K562 (cell line): ENCODE measurements at regions not wholly inside any gene's neighbourhood (a gene's known extent, or its start where the extent isn't known, plus 50 kb on each side); places are given as distances from the start of the nearest gene placed in this dataset.

Experiments
- ASH1L ChIP-seq: fragments of 450-650 bp; IDR thresholded peaks from 2 replicates; pipeline ENCODE4 v1.6.1; 2018; ENCODE audit warnings: borderline replicate concordance, mild to moderate bottlenecking, low read depth; ENCODE audit not compliant: partially characterized antibody
- DACH1 ChIP-seq: fragments of 450-650 bp; IDR thresholded peaks from 2 replicates; pipeline ENCODE4 v1.6.1; 2018; ENCODE audit not compliant: partially characterized antibody
- HCFC1 ChIP-seq: IDR thresholded peaks from 2 replicates; pipeline ENCODE4 v1.6.1; 2012; ENCODE audit warnings: low read depth, low read length, improper control_type of control experiment
- HNRNPK ChIP-seq: fragments of 200-400 bp; formaldehyde crosslinking; IDR thresholded peaks from one replicate; pipeline ENCODE4 v1.6.1; 2018; ENCODE audit warnings: mild to moderate bottlenecking, low read depth, low read length; ENCODE audit not compliant: poor library complexity, severe bottlenecking
- KDM1A ChIP-seq, 2 experiments: fragments of 450-650 bp; IDR thresholded peaks; 2 replicates each; pipeline ENCODE4 v1.6.1; 2016; ENCODE audit warnings: mild to moderate bottlenecking in 2 of 2
- L3MBTL2 ChIP-seq: fragments of 450-650 bp; IDR thresholded peaks from 2 replicates; pipeline ENCODE4 v1.6.1; 2016; ENCODE audit warnings: mild to moderate bottlenecking, moderate library complexity
- MEF2A ChIP-seq: IDR thresholded peaks from 2 replicates; pipeline ENCODE4 v1.6.1; 2011; ENCODE audit warnings: low read depth, mild to moderate bottlenecking, low read length, moderate library complexity; ENCODE audit not compliant: control insufficient read depth
- TEAD2 ChIP-seq: fragments of 450-650 bp; IDR thresholded peaks from 2 replicates; pipeline ENCODE4 v1.6.1; 2016; ENCODE audit warnings: missing genetic modification characterization, control low read depth, missing compliant biosample characterization
- WHSC1 ChIP-seq: IDR thresholded peaks from one replicate; pipeline ENCODE4 v1.6.1; 2012; ENCODE audit warnings: low read length, control low read depth, inconsistent platforms
- ZFX ChIP-seq: sonication (generic); formaldehyde crosslinking; IDR thresholded peaks from 2 replicates; pipeline ENCODE4 v1.8.0; 2022; ENCODE audit warnings: mild to moderate bottlenecking, missing genetic modification reagents, moderate library complexity
- TF ChIP-seq, protein P1 (sequence below): fragments of 450-650 bp; IDR thresholded peaks from 2 replicates; pipeline ENCODE4 v1.6.1; 2018; ENCODE audit warnings: mild to moderate bottlenecking, low read depth; ENCODE audit not compliant: partially characterized antibody
- TF ChIP-seq, protein P2 (sequence below): fragments of 150-350 bp; IDR thresholded peaks from 2 replicates; pipeline ENCODE4 v1.6.1; 2014; ENCODE audit warnings: low read depth, mild to moderate bottlenecking, low read length, borderline replicate concordance
- TF ChIP-seq, protein P3 (sequence below): fragments of 450-650 bp; IDR thresholded peaks from one replicate; pipeline ENCODE4 v1.6.1; 2018; ENCODE audit warnings: mild to moderate bottlenecking, moderate library complexity; ENCODE audit not compliant: partially characterized antibody

DNA sequence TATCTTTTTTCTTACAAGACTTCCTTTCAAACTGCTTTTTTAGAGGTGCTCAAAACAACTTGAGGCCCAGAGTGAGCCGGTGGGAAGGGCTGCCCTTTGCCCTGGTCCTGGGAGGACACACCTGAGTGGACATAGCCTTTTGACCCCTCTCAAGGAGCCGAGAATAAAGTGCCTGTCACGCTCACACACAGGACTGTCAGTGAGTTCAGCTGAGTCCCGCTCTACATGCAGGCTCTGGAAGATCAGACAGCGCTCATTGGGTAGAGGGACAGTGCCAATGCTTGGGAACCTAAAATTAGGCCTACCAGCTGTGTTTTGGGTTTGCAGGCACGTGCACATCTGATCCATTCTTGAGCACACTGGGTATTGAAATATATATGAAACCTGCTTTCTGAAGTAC, 387.8 kb downstream of the CD83 start (continued):
- TF ChIP-seq, protein P1, sequence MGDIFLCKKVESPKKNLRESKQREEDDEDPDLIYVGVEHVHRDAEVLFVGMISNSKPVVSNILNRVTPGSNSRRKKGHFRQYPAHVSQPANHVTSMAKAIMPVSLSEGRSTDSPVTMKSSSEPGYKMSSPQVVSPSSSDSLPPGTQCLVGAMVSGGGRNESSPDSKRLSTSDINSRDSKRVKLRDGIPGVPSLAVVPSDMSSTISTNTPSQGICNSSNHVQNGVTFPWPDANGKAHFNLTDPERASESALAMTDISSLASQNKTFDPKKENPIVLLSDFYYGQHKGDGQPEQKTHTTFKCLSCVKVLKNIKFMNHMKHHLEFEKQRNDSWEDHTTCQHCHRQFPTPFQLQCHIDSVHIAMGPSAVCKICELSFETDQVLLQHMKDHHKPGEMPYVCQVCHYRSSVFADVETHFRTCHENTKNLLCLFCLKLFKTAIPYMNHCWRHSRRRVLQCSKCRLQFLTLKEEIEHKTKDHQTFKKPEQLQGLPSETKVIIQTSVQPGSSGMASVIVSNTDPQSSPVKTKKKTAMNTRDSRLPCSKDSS = no peak
- TF ChIP-seq WHSC1 (no peak), MEF2A (no peak), HNRNPK (no peak), HCFC1 (no peak), L3MBTL2 (no peak), DACH1 (no peak), ASH1L (no peak), KDM1A (IDR thresholded peaks at IDR 0.05) (no peak), ZFX (CRISPR knock-in tag) (no peak), TEAD2 (tag) (no peak)
- TF ChIP-seq, protein P2, sequence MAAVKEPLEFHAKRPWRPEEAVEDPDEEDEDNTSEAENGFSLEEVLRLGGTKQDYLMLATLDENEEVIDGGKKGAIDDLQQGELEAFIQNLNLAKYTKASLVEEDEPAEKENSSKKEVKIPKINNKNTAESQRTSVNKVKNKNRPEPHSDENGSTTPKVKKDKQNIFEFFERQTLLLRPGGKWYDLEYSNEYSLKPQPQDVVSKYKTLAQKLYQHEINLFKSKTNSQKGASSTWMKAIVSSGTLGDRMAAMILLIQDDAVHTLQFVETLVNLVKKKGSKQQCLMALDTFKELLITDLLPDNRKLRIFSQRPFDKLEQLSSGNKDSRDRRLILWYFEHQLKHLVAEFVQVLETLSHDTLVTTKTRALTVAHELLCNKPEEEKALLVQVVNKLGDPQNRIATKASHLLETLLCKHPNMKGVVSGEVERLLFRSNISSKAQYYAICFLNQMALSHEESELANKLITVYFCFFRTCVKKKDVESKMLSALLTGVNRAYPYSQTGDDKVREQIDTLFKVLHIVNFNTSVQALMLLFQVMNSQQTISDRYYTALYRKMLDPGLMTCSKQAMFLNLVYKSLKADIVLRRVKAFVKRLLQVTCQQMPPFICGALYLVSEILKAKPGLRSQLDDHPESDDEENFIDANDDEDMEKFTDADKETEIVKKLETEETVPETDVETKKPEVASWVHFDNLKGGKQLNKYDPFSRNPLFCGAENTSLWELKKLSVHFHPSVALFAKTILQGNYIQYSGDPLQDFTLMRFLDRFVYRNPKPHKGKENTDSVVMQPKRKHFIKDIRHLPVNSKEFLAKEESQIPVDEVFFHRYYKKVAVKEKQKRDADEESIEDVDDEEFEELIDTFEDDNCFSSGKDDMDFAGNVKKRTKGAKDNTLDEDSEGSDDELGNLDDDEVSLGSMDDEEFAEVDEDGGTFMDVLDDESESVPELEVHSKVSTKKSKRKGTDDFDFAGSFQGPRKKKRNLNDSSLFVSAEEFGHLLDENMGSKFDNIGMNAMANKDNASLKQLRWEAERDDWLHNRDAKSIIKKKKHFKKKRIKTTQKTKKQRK = no peak
- TF ChIP-seq, protein P3, sequence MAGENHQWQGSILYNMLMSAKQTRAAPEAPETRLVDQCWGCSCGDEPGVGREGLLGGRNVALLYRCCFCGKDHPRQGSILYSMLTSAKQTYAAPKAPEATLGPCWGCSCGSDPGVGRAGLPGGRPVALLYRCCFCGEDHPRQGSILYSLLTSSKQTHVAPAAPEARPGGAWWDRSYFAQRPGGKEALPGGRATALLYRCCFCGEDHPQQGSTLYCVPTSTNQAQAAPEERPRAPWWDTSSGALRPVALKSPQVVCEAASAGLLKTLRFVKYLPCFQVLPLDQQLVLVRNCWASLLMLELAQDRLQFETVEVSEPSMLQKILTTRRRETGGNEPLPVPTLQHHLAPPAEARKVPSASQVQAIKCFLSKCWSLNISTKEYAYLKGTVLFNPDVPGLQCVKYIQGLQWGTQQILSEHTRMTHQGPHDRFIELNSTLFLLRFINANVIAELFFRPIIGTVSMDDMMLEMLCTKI = no peak
